ENCODE measurements at regions not wholly inside any gene's neighbourhood (a gene's known extent, or its start where the extent isn't known, plus 50 kb on each side); places are given as distances from the start of the nearest gene placed in this dataset.
"Not testable (repeated sequence)": the region's sequence is repeated elsewhere in the genome, so short reads cannot be mapped to it uniquely, and the experiment has no call there.

DNA sequence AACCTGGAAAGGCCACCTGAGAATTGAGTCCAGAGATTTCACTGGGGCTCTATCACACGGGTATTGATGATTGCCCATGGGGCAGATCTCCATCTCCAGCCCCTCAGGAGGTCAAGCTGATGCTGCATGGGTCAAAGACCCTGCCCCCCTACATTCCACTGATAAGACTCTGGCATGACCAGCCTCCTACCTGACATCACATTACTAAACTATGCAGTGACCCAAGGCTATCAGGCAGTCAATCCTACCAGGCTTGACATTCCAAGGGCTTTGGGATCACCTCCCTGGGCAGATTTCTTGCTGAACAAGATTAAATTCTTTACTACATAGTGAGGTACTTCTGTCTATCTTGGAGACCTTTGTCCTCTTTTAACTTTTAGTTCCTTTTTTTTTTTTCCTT, 192.7 kb upstream of the STS start:
- Histone ChIP-seq H3K27me3 (replicated peaks in 1 of 7) (no peaks in the 10 kb centered on the region), H3K4me1 (peaks cover 0 to 2% (median 0%) of the 10 kb centered on the region in 6 donors), H3K27ac (no peak overlapping the region), H3K9me3 (peaks cover 0 to 12% (median 0%) of the 10 kb centered on the region in 8 donors), H3K36me3 (no peaks in the 10 kb centered on the region), H3K4me3 (no peak overlapping the region)
- no peak for DNase-seq
- 59 to 100% (median 67%) methylated on average over 1 of the region's 1 CpG; no CpG with 5 or more reads in 1 of the 5 donors for WGBS, 5 donors
- no peak for TF ChIP-seq CTCF (IDR thresholded peaks at IDR 0.05 in 8 of 11, conservative IDR thresholded peaks at IDR 0.05 in 3 of 11)
- TF ChIP-seq POLR2A (IDR thresholded peaks at IDR 0.05), result no peak
- no peak for TF ChIP-seq POLR2AphosphoS5 (IDR thresholded peaks at IDR 0.05)
- intact Hi-C loops (cut with DNase I; ENCODE audit: low total_unique reads), result no loop called here

- Histone ChIP-seq H3K4me3 (no peak overlapping the region), H3K27ac (no peak overlapping the region), H3K36me3 (no peaks in the 10 kb centered on the region), H3K9me3 (peaks cover 0 to 4% (median 0%) of the 10 kb centered on the region in 8 donors), H3K4me1 (no peaks in the 10 kb centered on the region), H3K27me3 (replicated peaks in 1 of 7) (no peaks in the 10 kb centered on the region)
- intact Hi-C loops (cut with DNase I; ENCODE audit: low total_unique reads), result no loop called here
- WGBS, 5 donors, result 79 to 87% (median 83%) methylated on average over 3 of the region's 3 CpGs
- DNase-seq, result no peak
- TF ChIP-seq POLR2AphosphoS5 (IDR thresholded peaks at IDR 0.05) (no peak), POLR2A (IDR thresholded peaks at IDR 0.05) (no peak), CTCF (IDR thresholded peaks at IDR 0.05 in 8 of 11, conservative IDR thresholded peaks at IDR 0.05 in 3 of 11) (no peak)
These were observed 201.3 kb upstream of the STS start for GRCh38 chrX:6946168-6946567.

- H3K4me1 ChIP-seq, result no peaks in the 10 kb centered on the region
- no peak for DNase-seq
- intact Hi-C loops (cut with DNase I; ENCODE audit: low total_unique reads), result no loop called here
- no peak overlapping the region for H3K4me3 ChIP-seq
- H3K27me3 ChIP-seq (replicated peaks in 1 of 7), result no peaks in the 10 kb centered on the region
- TF ChIP-seq CTCF (IDR thresholded peaks at IDR 0.05 in 8 of 11, conservative IDR thresholded peaks at IDR 0.05 in 3 of 11), result no peak
- no peak for TF ChIP-seq POLR2A (IDR thresholded peaks at IDR 0.05)
- TF ChIP-seq POLR2AphosphoS5 (IDR thresholded peaks at IDR 0.05), result no peak
- H3K9me3 ChIP-seq, result no peaks in the 10 kb centered on the region
- H3K36me3 ChIP-seq, result no peaks in the 10 kb centered on the region
- H3K27ac ChIP-seq, result no peak overlapping the region
These were observed 206.5 kb upstream of the STS start for GRCh38 chrX:6941041-6941440.

GRCh38 chrX:6932942-6933341, 214.6 kb upstream of the STS start:
- not testable (repeated sequence) for H3K4me3 ChIP-seq, DNase-seq
- WGBS, 5 donors, result 88 to 95% (median 94%) methylated on average over 3 to 7 of the region's 9 CpGs

DNA sequence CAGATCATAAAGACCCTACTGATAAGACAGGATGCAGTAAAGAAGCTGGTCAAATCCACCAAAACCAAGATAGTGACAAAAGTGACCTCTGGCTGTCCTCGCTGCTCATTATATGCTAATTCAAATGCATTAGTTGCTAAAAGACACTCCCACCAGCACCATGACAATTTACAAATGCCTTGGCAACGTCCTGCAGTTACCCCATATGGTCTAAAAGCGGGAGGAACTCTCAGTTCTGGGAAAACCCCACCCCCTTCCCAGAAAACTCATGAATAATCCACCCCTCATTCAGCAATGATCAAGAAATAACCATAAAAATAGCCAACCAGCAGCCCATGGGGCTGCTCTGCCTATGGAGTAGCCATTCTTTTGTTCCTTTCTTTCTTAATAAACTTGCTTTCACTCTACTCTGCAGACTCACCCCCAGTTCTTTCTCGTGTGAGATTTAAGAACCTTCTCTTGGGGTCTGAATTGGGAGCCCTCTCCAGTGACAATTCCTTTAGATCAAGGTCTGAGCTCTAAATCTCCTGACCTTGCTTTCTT, 217.1 kb upstream of the STS start:
- DNase-seq, result no peak
- 48 to 68% (median 54%) methylated on average over 4 of the region's 4 CpGs for WGBS, 5 donors
- Histone ChIP-seq H3K4me3 (no peak overlapping the region), H3K36me3 (no peaks in the 10 kb centered on the region), H3K27ac (no peak overlapping the region), H3K27me3 (replicated peaks in 1 of 7) (no peaks in the 10 kb centered on the region), H3K4me1 (no peaks in the 10 kb centered on the region), H3K9me3 (no peaks in the 10 kb centered on the region)
- intact Hi-C loops (cut with DNase I; ENCODE audit: low total_unique reads), result no loop called here
- TF ChIP-seq POLR2A (IDR thresholded peaks at IDR 0.05) (no peak), POLR2AphosphoS5 (IDR thresholded peaks at IDR 0.05) (no peak), CTCF (IDR thresholded peaks at IDR 0.05 in 8 of 11, conservative IDR thresholded peaks at IDR 0.05 in 3 of 11) (no peak)

More at GRCh38 chrX:6932942-6933341, 214.6 kb upstream of the STS start:
- H3K36me3 ChIP-seq; H3K27me3 ChIP-seq (replicated peaks in 1 of 7); intact Hi-C loops (cut with DNase I; ENCODE audit: low total_unique reads); H3K9me3 ChIP-seq; H3K27ac ChIP-seq; H3K4me1 ChIP-seq: not testable (repeated sequence)
